Cardiac muscle cell (in vitro differentiated cells and primary cell): ENCODE measurements at regions not wholly inside any gene's neighbourhood (a gene's known extent, or its start where the extent isn't known, plus 50 kb on each side); places are given as distances from the start of the nearest gene placed in this dataset.

Experiments used
- DNase-seq, 2 donors: peaks; one replicate each; pipeline versions ENCODE4 v3.0.0 to v3.0.0-alpha.2; 2010 to 2017; ENCODE audit warnings: low read depth in 1 of 2, low spot score in 1 of 2
- H3K27ac ChIP-seq: fragments of 200-600 bp; sonication (generic); 2 replicates; pipeline ENCODE4 v1.5.1; 2016
- H3K27me3 ChIP-seq: fragments of 200-600 bp; sonication (generic); 2 replicates; pipeline ENCODE4 v1.6.0; 2016; ENCODE audit warnings: control low read depth
- H3K36me3 ChIP-seq: fragments of 200-600 bp; sonication (generic); 2 replicates; pipeline ENCODE4 v1.5.1; 2016; ENCODE audit warnings: control low read depth
- H3K4me1 ChIP-seq: fragments of 200-600 bp; sonication (generic); 2 replicates; pipeline ENCODE4 v1.8.1; 2017; ENCODE audit warnings: low read depth, mild to moderate bottlenecking, mixed run types
- H3K4me3 ChIP-seq: fragments of 200-600 bp; sonication (generic); 2 replicates; pipeline ENCODE4 v1.5.1; 2016; ENCODE audit warnings: mild to moderate bottlenecking
- H3K9me3 ChIP-seq: fragments of 200-600 bp; sonication (generic); 2 replicates; pipeline ENCODE4 v1.5.1; 2017; ENCODE audit warnings: low read depth, mild to moderate bottlenecking, control low read depth
- TF ChIP-seq, protein P1 (sequence below): IDR thresholded peaks from 2 replicates; pipeline ENCODE4 v1.5.1; 2012; ENCODE audit warnings: low read depth, mild to moderate bottlenecking, low read length

DNA sequence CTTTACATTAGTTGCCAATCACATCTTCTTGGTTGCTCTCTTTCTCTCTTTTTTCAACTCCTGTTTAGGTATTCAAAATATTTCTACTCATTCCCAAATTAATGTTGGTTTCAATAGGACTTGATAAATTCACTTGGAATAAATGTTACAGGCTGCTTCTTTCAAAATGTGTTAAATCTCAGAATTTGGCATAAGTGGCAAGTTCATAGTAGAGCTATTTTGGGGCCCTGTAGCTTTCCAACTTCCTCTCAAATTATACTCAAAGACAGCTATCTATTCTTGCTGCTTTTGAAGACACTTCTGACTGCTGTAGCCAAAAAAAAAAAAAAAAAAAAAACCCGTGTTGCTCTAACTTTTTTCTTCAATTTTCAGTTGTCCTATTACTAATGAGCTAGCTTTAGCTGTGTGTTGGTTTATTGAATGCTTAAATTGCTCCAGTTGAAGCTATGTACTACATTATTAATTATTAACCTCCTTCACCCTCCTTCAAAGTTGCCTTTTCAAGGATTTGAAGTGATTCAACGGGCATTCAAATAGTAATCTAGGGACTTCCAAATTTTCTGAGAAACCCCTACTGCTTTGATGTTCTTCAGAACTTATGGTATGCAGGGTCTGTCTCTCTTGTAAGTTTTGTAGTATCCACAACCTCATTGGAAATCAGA is 554.6 kb upstream of the FLRT2 start:
- H3K36me3 ChIP-seq = no peaks in the 10 kb centered on the region
- H3K9me3 ChIP-seq = no peaks in the 10 kb centered on the region
- no peaks in the 10 kb centered on the region for H3K4me1 ChIP-seq
- H3K27ac ChIP-seq = no peak overlapping the region
- TF ChIP-seq, protein P1, sequence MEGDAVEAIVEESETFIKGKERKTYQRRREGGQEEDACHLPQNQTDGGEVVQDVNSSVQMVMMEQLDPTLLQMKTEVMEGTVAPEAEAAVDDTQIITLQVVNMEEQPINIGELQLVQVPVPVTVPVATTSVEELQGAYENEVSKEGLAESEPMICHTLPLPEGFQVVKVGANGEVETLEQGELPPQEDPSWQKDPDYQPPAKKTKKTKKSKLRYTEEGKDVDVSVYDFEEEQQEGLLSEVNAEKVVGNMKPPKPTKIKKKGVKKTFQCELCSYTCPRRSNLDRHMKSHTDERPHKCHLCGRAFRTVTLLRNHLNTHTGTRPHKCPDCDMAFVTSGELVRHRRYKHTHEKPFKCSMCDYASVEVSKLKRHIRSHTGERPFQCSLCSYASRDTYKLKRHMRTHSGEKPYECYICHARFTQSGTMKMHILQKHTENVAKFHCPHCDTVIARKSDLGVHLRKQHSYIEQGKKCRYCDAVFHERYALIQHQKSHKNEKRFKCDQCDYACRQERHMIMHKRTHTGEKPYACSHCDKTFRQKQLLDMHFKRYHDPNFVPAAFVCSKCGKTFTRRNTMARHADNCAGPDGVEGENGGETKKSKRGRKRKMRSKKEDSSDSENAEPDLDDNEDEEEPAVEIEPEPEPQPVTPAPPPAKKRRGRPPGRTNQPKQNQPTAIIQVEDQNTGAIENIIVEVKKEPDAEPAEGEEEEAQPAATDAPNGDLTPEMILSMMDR = no peak
- H3K4me3 ChIP-seq = no peak overlapping the region
- H3K27me3 ChIP-seq = no peaks in the 10 kb centered on the region
- DNase-seq = no peak

DNA sequence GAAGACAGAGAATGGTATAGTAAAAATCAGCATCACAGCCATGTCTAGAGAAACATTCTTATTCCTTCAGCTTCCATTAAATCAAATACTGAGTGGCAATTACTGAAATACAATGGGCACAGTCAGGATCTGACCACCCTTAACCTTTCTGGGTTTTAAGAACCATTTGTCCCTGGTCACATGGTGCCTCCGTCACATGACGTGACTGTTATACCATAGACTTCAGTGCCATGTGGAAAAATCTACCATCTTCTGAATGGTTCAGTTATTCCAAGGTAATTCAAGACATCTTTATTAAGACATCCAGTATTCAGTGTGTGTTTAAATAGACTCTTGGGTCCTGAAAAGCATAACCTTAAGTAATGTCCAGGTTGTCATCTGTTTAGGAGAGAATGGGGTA is 553.1 kb upstream of the FLRT2 start:
- H3K27me3 ChIP-seq = no peaks in the 10 kb centered on the region
- TF ChIP-seq, protein P1 = no peak
- DNase-seq = no peak
- no peak overlapping the region for H3K27ac ChIP-seq
- H3K4me3 ChIP-seq = no peak overlapping the region
- no peaks in the 10 kb centered on the region for H3K4me1 ChIP-seq
- no peaks in the 10 kb centered on the region for H3K36me3 ChIP-seq
- no peaks in the 10 kb centered on the region for H3K9me3 ChIP-seq

DNA sequence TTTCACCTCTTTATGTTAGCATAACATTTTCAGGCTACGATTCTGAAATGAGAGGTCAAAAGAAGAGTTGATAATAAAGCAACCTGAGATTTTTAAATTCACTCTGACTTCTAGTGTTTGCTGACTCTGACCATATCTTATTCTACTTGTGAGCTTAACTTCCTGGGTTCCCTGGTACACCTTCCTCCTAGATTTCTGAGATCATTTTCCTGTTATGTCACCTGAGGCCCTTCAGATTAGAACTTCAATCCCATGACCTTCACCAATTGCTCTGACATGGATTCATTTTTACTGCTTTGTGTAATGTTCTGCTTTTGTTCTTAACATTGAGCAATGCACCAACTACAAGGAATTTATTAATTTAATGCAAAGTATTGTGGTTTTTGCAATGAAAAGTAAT is 542.9 kb upstream of the FLRT2 start:
- no peaks in the 10 kb centered on the region for H3K36me3 ChIP-seq
- no peaks in the 10 kb centered on the region for H3K27me3 ChIP-seq
- no peaks in the 10 kb centered on the region for H3K9me3 ChIP-seq
- DNase-seq = no peak
- H3K4me3 ChIP-seq = no peak overlapping the region
- TF ChIP-seq, protein P1 = no peak
- no peak overlapping the region for H3K27ac ChIP-seq
- H3K4me1 ChIP-seq = no peaks in the 10 kb centered on the region

DNA sequence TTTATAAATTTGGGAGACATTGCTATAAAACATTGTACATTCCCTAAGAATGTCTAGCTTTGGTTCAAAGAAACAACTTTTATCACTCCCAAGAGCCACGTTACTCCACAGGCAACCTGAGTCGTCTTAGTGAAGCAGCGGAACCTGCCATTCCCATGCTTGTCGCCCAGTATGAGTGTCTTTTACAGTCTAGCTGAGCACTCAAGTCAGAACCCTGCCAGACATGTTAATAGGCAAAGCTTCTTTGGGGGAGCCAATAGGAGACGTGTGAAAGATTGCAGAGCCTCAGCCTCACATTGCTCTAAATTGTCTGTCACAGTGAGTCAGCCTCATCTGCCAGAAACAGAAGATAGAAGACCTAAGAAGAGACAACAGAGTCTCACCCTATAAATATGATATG is 541.6 kb upstream of the FLRT2 start:
- Histone ChIP-seq H3K4me3 (no peak overlapping the region), H3K27me3 (no peaks in the 10 kb centered on the region), H3K27ac (no peak overlapping the region), H3K4me1 (no peaks in the 10 kb centered on the region), H3K9me3 (no peaks in the 10 kb centered on the region), H3K36me3 (no peaks in the 10 kb centered on the region)
- TF ChIP-seq, protein P1 = no peak
- no peak for DNase-seq

DNA sequence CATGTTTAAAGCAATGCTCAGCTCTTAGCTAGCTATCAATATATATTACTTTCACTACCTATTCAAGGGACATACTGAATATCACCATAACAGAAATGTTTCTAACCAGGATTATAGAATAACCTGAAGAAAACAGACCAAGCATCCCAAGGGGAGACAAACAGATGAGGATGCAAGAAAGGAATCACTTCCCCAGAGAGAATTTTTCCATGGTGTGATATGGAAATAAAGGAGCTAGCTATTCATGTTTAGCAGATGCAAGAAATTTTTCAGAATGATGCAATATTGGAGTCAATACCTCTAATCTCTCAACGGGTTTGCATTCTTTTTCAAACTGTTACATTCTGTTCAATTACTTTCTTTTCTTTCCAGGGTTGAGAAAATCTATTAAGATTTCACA is 538.9 kb upstream of the FLRT2 start:
- H3K27me3 ChIP-seq = no peaks in the 10 kb centered on the region
- no peak overlapping the region for H3K4me3 ChIP-seq
- H3K4me1 ChIP-seq = no peaks in the 10 kb centered on the region
- DNase-seq = no peak
- H3K9me3 ChIP-seq = no peaks in the 10 kb centered on the region
- TF ChIP-seq, protein P1 = no peak
- H3K36me3 ChIP-seq = no peaks in the 10 kb centered on the region
- H3K27ac ChIP-seq = no peak overlapping the region
